GM06990 (cell line): ENCODE measurements at regions not wholly inside any gene's neighbourhood (a gene's known extent, or its start where the extent isn't known, plus 50 kb on each side); places are given as distances from the start of the nearest gene placed in this dataset.

Source experiments
- DNase-seq: peaks from one replicate; pipeline ENCODE4 v3.0.0-alpha.2; 2011; ENCODE audit not compliant: insufficient read length; ENCODE audit errors: extremely low read depth
- H3K27me3 ChIP-seq: replicated peaks from 2 replicates; pipeline ENCODE4 v1.6.0; 2011; ENCODE audit warnings: low read length; ENCODE audit not compliant: control insufficient read depth, insufficient read depth
- H3K36me3 ChIP-seq: 2 replicates; pipeline ENCODE4 v1.5.1; 2011; ENCODE audit warnings: low read length; ENCODE audit not compliant: control insufficient read depth, insufficient read depth
- H3K4me3 ChIP-seq: replicated peaks from 2 replicates; pipeline ENCODE4 v1.5.1; 2011; ENCODE audit warnings: low read depth, mild to moderate bottlenecking, control low read depth, low read length
- CTCF ChIP-seq: IDR thresholded peaks from 2 replicates; pipeline ENCODE4 v1.5.1; 2011; ENCODE audit warnings: low read length, control low read depth, mild to moderate bottlenecking, inconsistent platforms; ENCODE audit not compliant: insufficient read depth, poor library complexity, severe bottlenecking

GRCh38 chr4:160611181-160611580 is 1508.3 kb downstream of the RAPGEF2 start:
- Histone ChIP-seq H3K27me3 (no peaks in the 10 kb centered on the region), H3K36me3 (no peaks in the 10 kb centered on the region), H3K4me3 (no peak overlapping the region)
- no peak for DNase-seq
- TF ChIP-seq CTCF, result no peak

GRCh38 chr4:160631044-160631443 is 1528.2 kb downstream of the RAPGEF2 start:
- no peak for TF ChIP-seq CTCF
- no peaks in the 10 kb centered on the region for H3K36me3 ChIP-seq
- DNase-seq, result no peak

GRCh38 chr4:160652790-160653189 is 1511.0 kb downstream of the FSTL5 start:
- DNase-seq, result no peak
- no peaks in the 10 kb centered on the region for H3K36me3 ChIP-seq
- no peaks in the 10 kb centered on the region for H3K27me3 ChIP-seq
- TF ChIP-seq CTCF, result no peak
- H3K4me3 ChIP-seq, result no peak overlapping the region

More at GRCh38 chr4:160631044-160631443, 1528.2 kb downstream of the RAPGEF2 start:
- Histone ChIP-seq H3K4me3 (no peak overlapping the region), H3K27me3 (no peaks in the 10 kb centered on the region)

- no peaks in the 10 kb centered on the region for H3K36me3 ChIP-seq
- H3K27me3 ChIP-seq, result no peaks in the 10 kb centered on the region
- H3K4me3 ChIP-seq, result no peak overlapping the region
- no peak for TF ChIP-seq CTCF
- no peak for DNase-seq
Measured at GRCh38 chr4:160675550-160675949, 1488.2 kb downstream of the FSTL5 start.

- no peak for DNase-seq
- Histone ChIP-seq H3K36me3 (no peaks in the 10 kb centered on the region), H3K4me3 (no peak overlapping the region), H3K27me3 (no peaks in the 10 kb centered on the region)
- TF ChIP-seq CTCF, result no peak
Measured at GRCh38 chr4:160685729-160686128, 1478.1 kb downstream of the FSTL5 start.

GRCh38 chr4:160701671-160702070 is 1462.1 kb downstream of the FSTL5 start:
- no peak for TF ChIP-seq CTCF
- DNase-seq, result no peak
- Histone ChIP-seq H3K27me3 (no peaks in the 10 kb centered on the region), H3K4me3 (no peak overlapping the region), H3K36me3 (no peaks in the 10 kb centered on the region)
